Panc1 (cell line): ENCODE measurements at regions not wholly inside any gene's neighbourhood (a gene's known extent, or its start where the extent isn't known, plus 50 kb on each side); places are given as distances from the start of the nearest gene placed in this dataset.

Experiments used
- ATAC-seq: fragments of 200-7000 bp; cut with Tn5 transposase; 2 replicates; pipeline ENCODE4 v1.9.1; 2020; ENCODE audit warnings: mild to moderate bottlenecking, moderate library complexity
- BruUV-seq: library from RNA; stranded (reverse); fragments of 400-500 nt; replicated peaks from 2 replicates; lab custom pipeline; 2021; lab: Mats Ljungman, UMichigan
- CTCF ChIA-PET: fragments of 300-600 bp; sonication (Branson Sonifier 250); formaldehyde crosslinking; loops from one replicate; lab custom pipeline; 2022; ENCODE audit warnings: antibody characterized with exemption; lab: Charles Lee
- POLR2A ChIA-PET: fragments of 300-600 bp; sonication (Branson Sonifier 250); formaldehyde crosslinking; loops from one replicate; lab custom pipeline; 2022; ENCODE audit warnings: antibody characterized with exemption; lab: Charles Lee
- DNase-seq: peaks from one replicate; pipeline ENCODE4 v3.0.0-alpha.2; 2010; ENCODE audit warnings: low read depth, low spot score
- H3K27ac ChIP-seq: 2 replicates; pipeline ENCODE4 v1.5.1; 2011; ENCODE audit warnings: mild to moderate bottlenecking, low read length, inconsistent platforms
- H3K27me3 ChIP-seq: fragments of 200-500 bp; sonication (Bioruptor generic); 2 replicates; pipeline ENCODE4 v1.6.0; 2014; ENCODE audit warnings: low read length, inconsistent platforms; ENCODE audit not compliant: control insufficient read depth, insufficient read depth
- H3K36me3 ChIP-seq: fragments of 200-500 bp; sonication (Bioruptor generic); 2 replicates; pipeline ENCODE4 v1.5.1; 2014; ENCODE audit warnings: inconsistent platforms, mild to moderate bottlenecking, low read length, moderate library complexity; ENCODE audit not compliant: control insufficient read depth, insufficient read depth
- H3K4me1 ChIP-seq: 2 replicates; pipeline ENCODE4 v1.5.1; 2011; ENCODE audit warnings: inconsistent platforms, mild to moderate bottlenecking, low read length, moderate library complexity; ENCODE audit not compliant: control insufficient read depth, insufficient read depth
- H3K4me3 ChIP-seq, 2 experiments: 2 replicates each; pipeline ENCODE4 v1.5.1; 2011 to 2012; ENCODE audit warnings: low read depth in 2 of 2, low read length in 2 of 2, mild to moderate bottlenecking in 2 of 2, inconsistent platforms in 1 of 2, moderate library complexity in 1 of 2
- H3K9me3 ChIP-seq: fragments of 200-500 bp; sonication (Bioruptor generic); 2 replicates; pipeline ENCODE4 v1.5.1; 2014; ENCODE audit warnings: low read depth, mild to moderate bottlenecking, inconsistent platforms, low read length, moderate library complexity; ENCODE audit not compliant: control insufficient read depth, insufficient read depth
- POLR2AphosphoS5 ChIP-seq: IDR thresholded peaks from 2 replicates; pipeline ENCODE4 v1.6.1; 2012; ENCODE audit warnings: mild to moderate bottlenecking, low read depth, low read length, moderate library complexity
- SIN3A ChIP-seq: IDR thresholded peaks from 2 replicates; pipeline ENCODE4 v1.6.1; 2012; ENCODE audit warnings: low read depth, mild to moderate bottlenecking, low read length, moderate library complexity, borderline replicate concordance; ENCODE audit not compliant: insufficient read depth
- TCF7L2 ChIP-seq: IDR thresholded peaks from 2 replicates; pipeline ENCODE4 v1.6.1; 2011; ENCODE audit warnings: mild to moderate bottlenecking, low read depth, low read length, inconsistent platforms
- in situ Hi-C: cut with HindIII; loops from 2 replicates; pipeline ENCODE4 v1.10.0; 2016; ENCODE audit warnings: low sequenced_read_pairs, low pct_unique_long_range_greater_than_20kb
- intact Hi-C: fragments of 100-400 bp; cut with micrococcal nuclease; formaldehyde crosslinking; loops from one replicate; pipeline ENCODE4 v1.10.0; 2022; ENCODE audit not compliant: unreplicated experiment
- TF ChIP-seq, protein P1 (sequence below), 2 experiments: IDR thresholded peaks; 2 replicates each; pipeline ENCODE4 v1.6.1; 2011 to 2012; ENCODE audit warnings: low read depth in 2 of 2, control low read depth in 1 of 2, low read length in 1 of 2, mild to moderate bottlenecking in 1 of 2, moderate library complexity in 1 of 2; ENCODE audit not compliant: insufficient read depth in 1 of 2
- TF ChIP-seq, protein P2 (sequence below): fragments of 450-650 bp; IDR thresholded peaks from 2 replicates; pipeline ENCODE4 v1.5.1; 2017; ENCODE audit warnings: mild to moderate bottlenecking

DNA sequence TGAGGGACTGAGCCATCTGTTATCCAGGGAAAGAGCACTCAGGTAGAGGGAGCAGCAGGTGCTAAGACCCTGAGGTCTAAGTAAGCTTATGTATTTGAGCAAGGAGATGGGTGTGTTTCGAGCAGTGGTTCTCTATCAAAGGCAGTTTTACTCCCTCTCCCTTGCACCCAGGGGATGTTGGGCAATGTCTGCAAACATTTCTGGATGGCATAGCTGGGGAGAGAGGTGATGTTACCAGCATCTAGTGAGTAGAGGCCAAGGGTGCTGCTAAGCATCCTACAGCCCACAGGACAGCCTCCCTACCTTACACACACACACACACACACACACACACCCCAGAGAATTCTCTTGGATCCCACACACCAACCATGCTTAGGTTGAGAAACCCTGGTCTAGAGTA lies 221.0 kb upstream of the PWP1 start:
- Histone ChIP-seq H3K27ac (no peak overlapping the region), H3K36me3 (no peaks in the 10 kb centered on the region), H3K4me1 (no peaks in the 10 kb centered on the region), H3K27me3 (no peaks in the 10 kb centered on the region), H3K4me3 (no peak overlapping the region), H3K9me3 (no peaks in the 10 kb centered on the region)
- no TSS peak for BruUV-seq
- ATAC-seq (no peak), DNase-seq (no peak)
- in situ Hi-C loops = no loop called here
- intact Hi-C loops = no loop called here
- TF ChIP-seq, protein P1, sequence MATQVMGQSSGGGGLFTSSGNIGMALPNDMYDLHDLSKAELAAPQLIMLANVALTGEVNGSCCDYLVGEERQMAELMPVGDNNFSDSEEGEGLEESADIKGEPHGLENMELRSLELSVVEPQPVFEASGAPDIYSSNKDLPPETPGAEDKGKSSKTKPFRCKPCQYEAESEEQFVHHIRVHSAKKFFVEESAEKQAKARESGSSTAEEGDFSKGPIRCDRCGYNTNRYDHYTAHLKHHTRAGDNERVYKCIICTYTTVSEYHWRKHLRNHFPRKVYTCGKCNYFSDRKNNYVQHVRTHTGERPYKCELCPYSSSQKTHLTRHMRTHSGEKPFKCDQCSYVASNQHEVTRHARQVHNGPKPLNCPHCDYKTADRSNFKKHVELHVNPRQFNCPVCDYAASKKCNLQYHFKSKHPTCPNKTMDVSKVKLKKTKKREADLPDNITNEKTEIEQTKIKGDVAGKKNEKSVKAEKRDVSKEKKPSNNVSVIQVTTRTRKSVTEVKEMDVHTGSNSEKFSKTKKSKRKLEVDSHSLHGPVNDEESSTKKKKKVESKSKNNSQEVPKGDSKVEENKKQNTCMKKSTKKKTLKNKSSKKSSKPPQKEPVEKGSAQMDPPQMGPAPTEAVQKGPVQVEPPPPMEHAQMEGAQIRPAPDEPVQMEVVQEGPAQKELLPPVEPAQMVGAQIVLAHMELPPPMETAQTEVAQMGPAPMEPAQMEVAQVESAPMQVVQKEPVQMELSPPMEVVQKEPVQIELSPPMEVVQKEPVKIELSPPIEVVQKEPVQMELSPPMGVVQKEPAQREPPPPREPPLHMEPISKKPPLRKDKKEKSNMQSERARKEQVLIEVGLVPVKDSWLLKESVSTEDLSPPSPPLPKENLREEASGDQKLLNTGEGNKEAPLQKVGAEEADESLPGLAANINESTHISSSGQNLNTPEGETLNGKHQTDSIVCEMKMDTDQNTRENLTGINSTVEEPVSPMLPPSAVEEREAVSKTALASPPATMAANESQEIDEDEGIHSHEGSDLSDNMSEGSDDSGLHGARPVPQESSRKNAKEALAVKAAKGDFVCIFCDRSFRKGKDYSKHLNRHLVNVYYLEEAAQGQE (IDR thresholded peaks at IDR 0.05; ENCODE audit: insufficient read depth in 1 of 2, low read depth in 2 of 2, low read length in 1 of 2) = no peak
- no peak for TF ChIP-seq SIN3A
- ChIA-PET POLR2A (no interaction called here), CTCF (no interaction called here)

DNA sequence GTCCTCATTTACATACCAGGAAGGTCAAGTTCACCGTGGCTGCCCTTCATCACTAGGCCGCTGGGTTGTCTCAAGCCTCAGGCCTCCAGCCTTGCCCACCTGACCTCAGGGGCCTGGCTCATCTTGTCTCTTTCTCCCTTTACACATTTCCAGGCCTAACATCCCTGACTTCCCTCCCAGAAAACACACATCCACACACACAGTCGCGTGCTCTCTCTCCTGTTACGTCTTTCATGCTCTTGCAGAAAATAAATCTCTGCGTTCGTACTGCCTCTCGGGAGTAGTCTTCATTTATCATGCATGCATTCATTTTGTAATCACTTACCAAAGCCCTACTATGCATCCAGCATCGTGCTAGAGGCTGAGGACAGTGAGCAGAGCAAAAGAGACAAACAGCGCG lies 220.0 kb upstream of the PWP1 start:
- Histone ChIP-seq H3K27me3 (no peaks in the 10 kb centered on the region), H3K9me3 (no peaks in the 10 kb centered on the region), H3K4me1 (no peaks in the 10 kb centered on the region), H3K4me3 (no peak overlapping the region), H3K27ac (no peak overlapping the region), H3K36me3 (no peaks in the 10 kb centered on the region)
- in situ Hi-C loops = no loop called here
- no peak for ATAC-seq
- intact Hi-C loops = no loop called here
- DNase-seq = no peak
- TF ChIP-seq SIN3A (no peak), TCF7L2 (no peak), POLR2AphosphoS5 (no peak)
- TF ChIP-seq, protein P1 (IDR thresholded peaks at IDR 0.05; ENCODE audit: insufficient read depth in 1 of 2, low read depth in 2 of 2, low read length in 1 of 2) = no peak
- TF ChIP-seq, protein P2, sequence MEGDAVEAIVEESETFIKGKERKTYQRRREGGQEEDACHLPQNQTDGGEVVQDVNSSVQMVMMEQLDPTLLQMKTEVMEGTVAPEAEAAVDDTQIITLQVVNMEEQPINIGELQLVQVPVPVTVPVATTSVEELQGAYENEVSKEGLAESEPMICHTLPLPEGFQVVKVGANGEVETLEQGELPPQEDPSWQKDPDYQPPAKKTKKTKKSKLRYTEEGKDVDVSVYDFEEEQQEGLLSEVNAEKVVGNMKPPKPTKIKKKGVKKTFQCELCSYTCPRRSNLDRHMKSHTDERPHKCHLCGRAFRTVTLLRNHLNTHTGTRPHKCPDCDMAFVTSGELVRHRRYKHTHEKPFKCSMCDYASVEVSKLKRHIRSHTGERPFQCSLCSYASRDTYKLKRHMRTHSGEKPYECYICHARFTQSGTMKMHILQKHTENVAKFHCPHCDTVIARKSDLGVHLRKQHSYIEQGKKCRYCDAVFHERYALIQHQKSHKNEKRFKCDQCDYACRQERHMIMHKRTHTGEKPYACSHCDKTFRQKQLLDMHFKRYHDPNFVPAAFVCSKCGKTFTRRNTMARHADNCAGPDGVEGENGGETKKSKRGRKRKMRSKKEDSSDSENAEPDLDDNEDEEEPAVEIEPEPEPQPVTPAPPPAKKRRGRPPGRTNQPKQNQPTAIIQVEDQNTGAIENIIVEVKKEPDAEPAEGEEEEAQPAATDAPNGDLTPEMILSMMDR = no peak
- ChIA-PET CTCF (no interaction called here), POLR2A (no interaction called here)
- BruUV-seq = no TSS peak
